ENCODE measurements at regions not wholly inside any gene's neighbourhood (a gene's known extent, or its start where the extent isn't known, plus 50 kb on each side); places are given as distances from the start of the nearest gene placed in this dataset.
A peak's percentile ranks its signal among the peaks of the same experiment; 100 is the strongest.
"Not testable (repeated sequence)": the region's sequence is repeated elsewhere in the genome, so short reads cannot be mapped to it uniquely, and the experiment has no call there.

- no peak for DNase-seq (ENCODE audit: low read depth)
These were observed 183.5 kb upstream of the GCFC2 start for GRCh38 chr2:75894170-75894569.

DNA sequence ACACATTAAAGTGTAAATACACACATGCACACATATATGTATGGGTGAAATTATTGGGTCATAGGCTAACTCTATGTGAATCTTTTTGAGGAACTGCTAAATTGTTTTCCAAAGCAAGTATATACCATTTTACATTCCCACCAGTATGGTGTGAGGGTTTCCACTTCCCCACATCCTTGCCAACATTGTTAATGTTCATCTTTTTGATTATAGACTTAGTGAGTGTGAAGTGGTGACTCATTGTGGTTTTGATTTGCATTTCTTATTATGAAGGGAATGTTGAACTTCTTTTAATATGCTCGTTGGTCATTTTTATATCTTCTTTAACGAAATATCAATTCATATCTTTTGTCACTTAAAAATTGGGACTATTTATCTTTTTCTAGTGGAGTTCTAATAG is 181.8 kb upstream of the GCFC2 start:
- DNase-seq (ENCODE audit: low read depth) = no peak

DNA sequence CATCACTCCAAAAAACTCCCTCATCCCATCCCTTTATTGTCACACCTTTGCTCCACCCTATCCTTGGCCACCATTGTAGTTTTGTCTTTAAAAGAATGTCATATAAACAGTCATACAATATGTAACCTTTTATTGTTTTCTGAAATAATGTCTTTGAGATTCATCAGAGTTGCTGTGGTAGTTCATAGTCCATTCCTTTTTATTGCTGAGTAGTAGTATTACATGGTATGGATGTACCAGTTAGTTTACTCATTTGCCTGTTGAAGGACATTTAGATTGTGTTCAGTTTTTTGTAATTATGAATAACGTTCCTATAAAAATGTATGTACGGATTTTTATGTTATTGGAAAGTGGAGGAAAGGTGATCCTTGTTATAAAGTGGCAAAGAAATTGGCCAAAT is 171.8 kb upstream of the GCFC2 start:
- no peak for DNase-seq (ENCODE audit: low read depth)

GRCh38 chr2:75875606-75876005 is 164.9 kb upstream of the GCFC2 start:
- not testable (repeated sequence) for DNase-seq (ENCODE audit: low read depth)

DNA sequence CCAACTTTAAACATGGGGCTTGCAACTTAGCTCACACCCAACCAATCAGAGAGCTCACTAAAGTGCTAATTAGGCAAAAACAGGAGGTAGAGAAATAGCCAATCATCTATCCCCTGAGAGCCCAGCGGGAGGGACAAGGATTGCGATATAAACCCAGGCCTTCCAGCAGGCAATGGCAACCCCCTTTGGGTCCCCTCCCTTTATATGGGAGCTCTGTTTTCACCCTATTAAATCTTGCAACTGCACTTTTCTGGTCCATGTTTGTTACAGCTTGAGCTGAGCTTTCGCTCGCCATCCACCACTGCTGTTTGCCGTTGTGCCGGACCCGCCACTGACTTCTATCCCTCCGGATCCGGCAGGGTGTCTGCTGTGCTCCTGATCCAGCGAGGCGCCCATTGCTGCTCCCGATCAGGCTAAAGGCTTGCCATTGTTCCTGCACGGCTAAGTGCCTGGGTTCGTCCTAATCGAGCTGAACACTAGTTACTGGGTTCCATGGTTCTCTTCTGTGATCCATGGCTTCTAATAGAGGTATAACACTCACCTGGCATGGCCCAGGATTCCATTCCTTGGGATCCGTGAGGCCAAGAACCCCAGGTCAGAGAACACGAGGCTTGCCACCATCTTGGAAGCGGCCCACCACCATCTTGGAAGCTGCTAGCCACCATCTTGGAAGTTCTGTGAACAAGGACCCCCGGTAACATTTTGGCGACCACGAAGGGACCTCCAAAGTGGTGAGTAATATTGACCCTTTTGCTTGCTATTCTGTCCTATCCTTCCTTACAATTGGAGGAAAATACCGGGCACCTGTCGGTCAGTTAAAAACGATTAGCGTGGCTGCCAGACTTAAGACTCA is 161.3 kb upstream of the GCFC2 start:
- not testable (repeated sequence) for DNase-seq (ENCODE audit: low read depth)

DNA sequence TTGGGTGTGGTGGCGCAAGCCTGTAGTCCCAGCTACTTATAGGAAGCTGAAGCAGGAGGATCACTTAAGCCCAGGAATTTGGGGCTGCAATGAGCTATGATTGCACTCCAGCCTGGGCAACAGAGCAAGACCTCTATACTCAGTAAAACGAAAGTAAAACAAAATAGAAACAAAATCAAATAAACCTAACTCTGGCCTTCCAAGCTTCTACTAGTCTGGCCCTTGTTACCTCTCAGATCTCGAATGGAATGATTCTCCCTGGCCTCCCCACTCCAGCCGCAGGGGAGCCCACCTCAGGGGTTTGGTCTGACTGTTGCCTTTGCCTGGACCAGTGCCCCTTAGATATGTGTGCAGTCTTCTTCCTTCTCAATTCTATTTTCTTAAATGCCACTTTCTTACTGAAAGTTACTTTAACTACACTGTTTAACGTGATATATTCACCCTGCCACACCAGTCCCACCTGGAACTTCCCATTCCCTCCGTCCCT is 160.0 kb upstream of the GCFC2 start:
- no peak for DNase-seq (ENCODE audit: low read depth)

DNA sequence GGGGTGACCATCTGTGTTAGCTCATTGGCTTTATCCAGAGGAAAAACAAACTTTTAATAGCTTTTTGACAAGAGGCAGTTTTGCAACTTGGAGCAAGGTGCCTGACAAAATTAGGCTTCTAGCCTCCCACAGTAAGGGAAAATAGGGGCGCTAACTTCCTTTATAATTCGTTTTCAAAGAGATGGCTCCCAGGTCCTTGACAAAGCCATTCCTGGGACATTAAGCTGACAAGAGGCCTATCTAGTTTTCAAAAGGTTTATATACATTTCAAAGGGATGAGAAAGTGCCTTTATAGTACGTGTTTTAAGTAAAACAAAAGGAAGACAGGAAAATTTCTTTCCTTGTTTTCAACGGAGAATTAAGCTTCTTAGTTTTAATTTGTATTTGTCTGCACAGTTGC is 159.4 kb upstream of the GCFC2 start:
- no peak for DNase-seq (ENCODE audit: low read depth)

DNA sequence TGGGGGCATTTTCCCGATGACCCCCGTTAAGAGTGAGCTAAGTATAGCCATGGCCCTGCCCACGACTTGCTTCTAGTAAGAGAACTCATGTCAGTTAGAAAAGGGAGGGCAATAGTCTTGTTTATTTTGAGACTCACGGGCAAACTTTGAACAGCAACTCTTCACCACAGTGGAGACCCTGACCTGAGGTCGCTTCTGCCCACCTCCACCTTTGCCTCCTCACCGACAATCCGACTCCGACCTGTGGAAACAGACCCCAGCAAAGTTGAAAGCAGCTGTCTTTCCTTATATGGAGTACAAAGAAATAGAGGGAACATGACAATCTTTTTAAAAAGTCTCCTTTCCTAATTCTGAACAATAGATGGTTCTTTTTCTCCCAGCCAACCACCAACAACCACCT is 155.0 kb upstream of the GCFC2 start:
- DNase-seq (ENCODE audit: low read depth) = no peak

- no peak for DNase-seq (ENCODE audit: low read depth)
These were observed 154.4 kb upstream of the GCFC2 start for GRCh38 chr2:75865083-75865482.

DNA sequence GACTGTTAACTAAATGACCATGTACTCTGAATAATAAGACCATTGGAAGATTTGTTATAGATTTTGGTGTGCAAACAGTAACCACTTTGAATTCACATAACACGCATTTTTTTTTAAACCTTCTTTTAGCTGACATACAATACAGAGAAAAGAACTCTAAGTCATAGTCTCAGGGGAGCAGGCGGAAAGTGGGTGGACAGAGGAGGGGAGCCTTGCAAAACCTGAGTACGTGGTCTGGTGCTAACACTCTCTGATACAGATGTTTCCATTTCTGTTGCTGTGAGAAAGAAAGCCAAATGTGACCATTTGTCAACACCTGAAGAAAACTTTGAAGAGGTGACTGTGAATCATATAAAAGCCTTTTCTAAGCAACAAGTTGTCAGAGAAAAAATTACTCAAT is 151.8 kb upstream of the GCFC2 start:
- DNase-seq (ENCODE audit: low read depth) = no peak

GRCh38 chr2:75853436-75853835 is 142.7 kb upstream of the GCFC2 start:
- DNase-seq (ENCODE audit: low read depth) = no peak

DNA sequence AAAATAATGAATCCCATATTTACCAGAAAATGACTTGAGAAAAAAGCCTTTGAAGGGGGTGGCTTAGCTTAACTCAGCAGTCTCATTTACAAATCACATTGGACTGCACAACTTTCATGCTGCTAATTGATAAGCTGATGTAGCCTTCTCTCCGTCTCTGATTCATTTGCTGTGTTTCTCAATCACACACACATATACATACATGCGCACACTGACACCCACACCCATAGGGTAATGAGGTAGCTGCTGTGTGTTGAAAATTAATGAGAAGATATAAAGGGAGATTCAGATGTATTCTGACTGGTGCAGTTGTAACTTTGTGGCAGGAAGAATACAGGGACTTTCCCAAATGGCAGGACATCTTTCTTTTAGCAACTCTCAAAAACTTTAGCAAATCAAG is 141.9 kb upstream of the GCFC2 start:
- no peak for DNase-seq (ENCODE audit: low read depth)

- DNase-seq (ENCODE audit: low read depth) = no peak
These were observed 136.0 kb upstream of the GCFC2 start for GRCh38 chr2:75846683-75847190.

- no peak for DNase-seq (ENCODE audit: low read depth)
These were observed 133.9 kb upstream of the GCFC2 start for GRCh38 chr2:75844651-75845050.

DNA sequence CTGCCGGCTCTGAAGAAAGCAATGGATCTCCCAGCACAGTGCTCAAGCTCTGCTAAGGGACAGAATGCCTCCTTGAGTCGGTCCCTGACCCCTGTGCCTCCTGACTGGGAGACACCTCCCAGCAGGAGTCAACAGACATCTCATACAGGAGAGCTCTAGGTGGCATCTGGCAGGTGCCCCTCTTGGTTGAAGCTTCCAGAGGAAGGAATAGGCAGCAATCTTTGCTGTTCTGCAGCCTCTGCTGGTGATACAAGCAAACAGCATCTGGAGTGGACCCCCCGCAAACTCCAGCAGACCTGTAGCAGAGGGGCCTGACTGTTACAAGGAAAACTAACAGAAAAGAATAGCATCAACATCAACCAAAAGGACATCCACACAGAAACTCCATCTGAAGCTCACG is 123.9 kb upstream of the GCFC2 start:
- peak; percentile 3 for DNase-seq (ENCODE audit: low read depth)

- DNase-seq (ENCODE audit: low read depth) = no peak
These were observed 122.7 kb upstream of the GCFC2 start for GRCh38 chr2:75833386-75833785.

DNA sequence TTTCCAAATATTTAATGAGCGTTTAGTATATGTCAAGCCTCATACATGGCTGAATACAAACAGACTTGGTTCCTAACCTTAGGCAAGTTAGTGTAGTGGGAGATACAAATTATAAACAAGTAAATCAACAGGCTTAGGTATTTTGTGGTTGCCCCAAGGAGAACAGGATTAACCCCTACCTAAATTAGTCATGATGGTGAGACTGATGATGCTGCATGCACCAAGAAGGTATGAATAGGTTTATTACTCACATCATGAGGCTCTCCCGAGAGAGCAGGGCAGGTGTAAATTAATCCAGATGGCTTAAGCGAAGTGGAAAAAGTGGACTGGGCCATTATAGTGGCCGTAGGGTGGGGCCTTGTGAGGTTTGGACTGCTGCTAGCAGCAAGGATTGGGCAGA is 118.1 kb upstream of the GCFC2 start:
- DNase-seq (ENCODE audit: low read depth) = no peak

DNA sequence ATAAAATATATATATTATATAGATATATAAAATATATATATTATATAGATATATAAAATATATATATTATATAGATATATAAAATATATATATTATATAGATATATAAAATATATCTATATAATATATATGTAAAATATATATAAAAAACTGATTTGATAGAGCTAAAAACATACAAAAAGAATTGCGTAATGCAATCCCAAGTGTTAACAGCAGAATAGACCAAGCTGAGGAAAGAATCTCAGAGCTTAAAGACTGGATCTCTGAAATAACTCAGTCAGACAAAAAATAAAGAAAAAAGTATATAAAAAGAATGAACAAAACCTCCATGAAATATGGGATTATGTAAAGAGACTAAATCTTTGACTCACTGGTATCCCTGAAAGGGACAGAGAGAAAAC is 112.8 kb upstream of the GCFC2 start:
- not testable (repeated sequence) for DNase-seq (ENCODE audit: low read depth)

GRCh38 chr2:75822336-75822735 is 111.6 kb upstream of the GCFC2 start:
- no peak for DNase-seq (ENCODE audit: low read depth)

DNA sequence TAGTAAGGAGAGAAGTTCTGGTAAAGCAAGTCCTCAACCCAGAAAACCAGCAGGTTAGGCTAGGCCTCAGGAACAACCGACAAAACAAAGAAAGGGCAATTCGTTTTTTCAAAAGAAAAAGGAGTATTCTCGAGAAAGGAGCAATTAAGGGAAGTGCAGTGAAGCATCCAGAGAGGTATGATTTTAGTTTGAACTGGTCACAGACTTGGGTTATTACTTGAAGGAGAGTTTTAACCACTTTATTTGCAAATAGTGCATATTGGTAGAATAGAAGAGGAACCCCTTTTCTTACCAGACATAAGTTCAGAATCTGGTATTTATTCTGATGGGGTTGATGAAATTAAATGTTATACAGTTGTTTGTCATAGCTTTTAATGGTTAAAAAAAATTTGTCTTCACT is 110.0 kb upstream of the GCFC2 start:
- no peak for DNase-seq (ENCODE audit: low read depth)

DNA sequence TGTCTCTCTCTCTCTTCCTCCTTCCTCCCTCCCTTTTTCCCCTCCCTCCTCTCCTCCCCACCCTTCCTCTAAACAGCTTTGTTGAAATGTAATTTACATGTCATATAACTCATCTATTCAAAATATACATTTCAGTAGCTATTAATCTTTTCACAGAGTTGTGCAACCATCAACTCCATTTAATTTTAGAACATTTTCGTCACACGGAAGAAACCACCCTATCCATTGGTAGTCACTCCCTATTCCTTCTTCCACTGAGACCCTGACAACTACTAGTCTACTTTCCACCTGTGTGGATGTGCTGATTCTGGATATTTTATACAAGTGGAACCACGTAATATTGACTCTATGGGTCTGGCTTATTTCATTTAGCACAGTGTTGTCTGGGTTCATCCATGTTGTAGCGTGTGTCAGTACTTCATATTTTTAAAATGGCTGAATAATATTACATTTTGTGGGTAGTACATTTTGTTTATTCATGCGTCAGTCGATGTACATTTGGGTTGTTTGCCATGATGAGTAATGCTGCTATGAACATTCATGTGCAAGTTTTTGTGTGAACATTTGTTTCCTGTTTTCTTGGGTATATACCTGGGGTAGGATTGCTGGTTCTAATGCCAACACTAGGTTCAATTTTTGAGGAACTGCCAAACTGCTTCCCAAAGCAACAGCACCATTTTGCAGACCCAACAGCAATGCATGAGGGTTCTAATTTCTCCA is 100.1 kb upstream of the GCFC2 start:
- no peak for DNase-seq (ENCODE audit: low read depth)

DNA sequence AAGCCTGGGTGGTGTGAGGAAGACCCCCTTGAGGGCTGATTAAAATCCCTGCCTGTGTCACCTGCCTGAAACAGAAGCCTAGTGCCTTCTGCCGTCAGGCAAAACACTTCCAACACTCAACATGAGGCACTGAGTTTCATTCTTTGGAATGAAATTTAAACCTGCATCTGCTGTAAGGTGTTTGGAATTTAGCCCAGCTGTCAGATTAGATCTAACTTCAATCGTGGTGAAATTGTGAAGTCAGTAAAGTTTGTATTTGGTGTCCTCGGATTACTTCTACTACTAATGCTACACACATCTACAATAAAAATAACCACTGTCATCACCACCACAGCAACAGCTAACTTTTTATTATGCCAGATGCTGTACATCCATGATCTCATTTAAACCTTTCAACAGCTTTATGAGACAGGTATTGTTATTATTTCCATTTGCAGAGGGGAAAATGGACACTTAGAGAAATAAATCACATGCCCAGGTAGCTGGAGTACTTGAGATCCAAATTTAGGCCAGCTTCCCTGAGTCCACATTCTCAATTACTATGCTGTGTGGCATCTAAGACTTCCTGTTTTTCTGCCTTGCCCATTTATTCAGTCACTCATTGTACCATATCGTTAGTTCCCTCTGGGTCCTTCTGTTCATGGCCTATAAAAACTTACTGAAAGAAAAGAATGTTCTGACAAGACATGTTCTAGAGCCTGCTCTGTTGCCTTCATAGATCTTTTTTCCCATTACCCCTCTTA is 98.2 kb upstream of the GCFC2 start:
- DNase-seq (ENCODE audit: low read depth) = no peak

GRCh38 chr2:75807992-75808391 is 97.3 kb upstream of the GCFC2 start:
- no peak for DNase-seq (ENCODE audit: low read depth)
